HepG2 (cell line): ENCODE measurements at regions not wholly inside any gene's neighbourhood (a gene's known extent, or its start where the extent isn't known, plus 50 kb on each side); places are given as distances from the start of the nearest gene placed in this dataset.

Source experiments
- ATAC-seq: fragments of 200-7000 bp; cut with Tn5 transposase; 3 replicates; pipeline ENCODE4 v1.9.1; 2020; ENCODE audit warnings: mild to moderate bottlenecking, moderate library complexity
- BruUV-seq: library from RNA; stranded (reverse); fragments of 400-500 nt; replicated peaks from 2 replicates; lab custom pipeline; 2021; lab: Mats Ljungman, UMichigan
- CTCF ChIA-PET: fragments of 300-600 bp; formaldehyde crosslinking; extraction: SDS; loops from one replicate; lab custom pipeline; 2021; ENCODE audit warnings: low total read pairs, inconsistent platforms, low intra/inter-chr PET ratio; lab: Yijun Ruan, JAX
- POLR2A ChIA-PET: fragments of 350-600 bp; sonication (Branson Sonifier 250); formaldehyde crosslinking; loops from one replicate; lab custom pipeline; 2020; ENCODE audit warnings: antibody characterized with exemption, inconsistent platforms; lab: Yijun Ruan, JAX
- DNase-seq: peaks from one replicate; pipeline ENCODE4 v3.0.0-alpha.2; 2015; ENCODE audit warnings: low spot score
- FAIRE-seq: peaks from 3 replicates; lab custom pipeline; 2011; peaks lifted over from hg19 to GRCh38; lab: Jason Lieb, UNC
- H2AFZ ChIP-seq: one replicate; pipeline ENCODE4 v1.6.1; 2011; ENCODE audit warnings: low read length, inconsistent platforms
- H3K27ac ChIP-seq: fragments of 300-600 bp; 3 replicates; pipeline ENCODE4 v1.8.0; 2011; ENCODE audit warnings: mixed run types, mild to moderate bottlenecking, mixed read lengths, low read length, inconsistent platforms; ENCODE audit not compliant: insufficient read depth; ENCODE audit errors: extremely low read length
- H3K27me3 ChIP-seq, 2 experiments: fragments of 200-600 bp in 1 of 2; 2 replicates in 1 of 2; 3 replicates in 1 of 2; pipeline versions ENCODE4 v1.6.0 to v1.8.0; 2011; ENCODE audit warnings: low read length in 2 of 2, mild to moderate bottlenecking in 2 of 2, moderate library complexity in 2 of 2, inconsistent platforms in 1 of 2; ENCODE audit not compliant: insufficient read depth in 2 of 2, control insufficient read depth in 1 of 2
- H3K36me3 ChIP-seq, 2 experiments: fragments of 200-600 bp in 1 of 2; replicated peaks in 1 of 2; 2 replicates in 1 of 2; 3 replicates in 1 of 2; pipeline versions ENCODE4 v1.5.1 to v1.8.0; 2011; ENCODE audit warnings: low read length in 2 of 2, inconsistent platforms in 1 of 2; ENCODE audit not compliant: insufficient read depth in 2 of 2, control insufficient read depth in 1 of 2
- H3K4me1 ChIP-seq: 2 replicates; pipeline ENCODE4 v1.5.1; 2012; ENCODE audit warnings: low read length, inconsistent platforms; ENCODE audit not compliant: insufficient read depth
- H3K4me2 ChIP-seq: 2 replicates; pipeline ENCODE4 v1.6.0; 2011; ENCODE audit warnings: low read depth, low read length, inconsistent platforms
- H3K4me3 ChIP-seq, 3 experiments: fragments of 200-600 bp in 1 of 3; sonication (generic), shearing (Covaris generic) in 1 of 3; replicated peaks in 1 of 3; 2 replicates each; pipeline ENCODE4 v1.5.1; 2011 to 2016; ENCODE audit warnings: low read length in 3 of 3, inconsistent platforms in 2 of 3, low read depth in 2 of 3, mild to moderate bottlenecking in 2 of 3, control low read depth in 1 of 3, mixed read lengths in 1 of 3; ENCODE audit not compliant: insufficient read depth in 1 of 3
- H3K79me2 ChIP-seq: one replicate; pipeline ENCODE4 v1.6.1; 2011; ENCODE audit warnings: low read length, inconsistent platforms; ENCODE audit not compliant: insufficient read depth
- H3K9ac ChIP-seq: 2 replicates; pipeline ENCODE4 v1.6.0; 2011; ENCODE audit warnings: mild to moderate bottlenecking, low read depth, low read length, inconsistent platforms; ENCODE audit not compliant: insufficient read depth
- H3K9me3 ChIP-seq: 2 replicates; pipeline ENCODE4 v1.5.1; 2012; ENCODE audit warnings: mild to moderate bottlenecking, low read length
- H4K20me1 ChIP-seq: 2 replicates; pipeline ENCODE4 v1.6.0; 2011; ENCODE audit warnings: inconsistent platforms, mild to moderate bottlenecking, low read length, moderate library complexity; ENCODE audit not compliant: insufficient read depth
- ARID4A ChIP-seq: sonication (generic); formaldehyde crosslinking; IDR thresholded peaks from 2 replicates; pipeline ENCODE4 v1.5.0; 2020; ENCODE audit warnings: mild to moderate bottlenecking, missing genetic modification reagents, borderline replicate concordance
- MAFF ChIP-seq: IDR thresholded peaks from 2 replicates; pipeline ENCODE4 v1.6.1; 2011; ENCODE audit warnings: low read depth, low read length, improper control_type of control experiment
- MAFK ChIP-seq, 2 experiments: IDR thresholded peaks in 1 of 2; conservative IDR thresholded peaks in 1 of 2; 2 replicates each; pipeline ENCODE4 v1.6.1; 2011; ENCODE audit warnings: improper control_type of control experiment in 2 of 2, low read length in 2 of 2
- MAZ ChIP-seq, 2 experiments: sonication (generic) in 1 of 2; formaldehyde crosslinking in 1 of 2; IDR thresholded peaks; 2 replicates each; pipeline versions ENCODE4 v1.5.0 to v1.6.1; 2012 to 2020; ENCODE audit warnings: low read depth in 2 of 2, mild to moderate bottlenecking in 2 of 2, borderline replicate concordance in 1 of 2, improper control_type of control experiment in 1 of 2, low read length in 1 of 2, missing genetic modification reagents in 1 of 2, moderate library complexity in 1 of 2
- MBD4 ChIP-seq: IDR thresholded peaks from 2 replicates; pipeline ENCODE4 v1.6.1; 2012; ENCODE audit warnings: low read length, inconsistent platforms, borderline replicate concordance
- NFIC ChIP-seq: IDR thresholded peaks from 2 replicates; pipeline ENCODE4 v1.6.1; 2012; ENCODE audit warnings: mild to moderate bottlenecking, low read length, inconsistent platforms
- RAD21 ChIP-seq: fragments of 450-650 bp; formaldehyde crosslinking; IDR thresholded peaks from 2 replicates; pipeline ENCODE4 v1.5.0; 2020; ENCODE audit warnings: mild to moderate bottlenecking
- TCF7L2 ChIP-seq: IDR thresholded peaks from 2 replicates; pipeline ENCODE4 v1.6.1; 2011; ENCODE audit warnings: mild to moderate bottlenecking, low read depth, low read length, moderate library complexity
- ZNF383 ChIP-seq: sonication (generic); formaldehyde crosslinking; IDR thresholded peaks from 2 replicates; pipeline ENCODE4 v1.4.0; 2020; ENCODE audit warnings: missing genetic modification reagents, mild to moderate bottlenecking, borderline replicate concordance
- ZNF572 ChIP-seq: sonication (generic); formaldehyde crosslinking; IDR thresholded peaks from 2 replicates; pipeline ENCODE4 v1.5.1; 2020; ENCODE audit warnings: mild to moderate bottlenecking, missing genetic modification reagents
- ZNF75D ChIP-seq: sonication (generic); formaldehyde crosslinking; IDR thresholded peaks from 2 replicates; pipeline ENCODE4 v1.8.1; 2023; ENCODE audit warnings: missing genetic modification reagents, mild to moderate bottlenecking, borderline replicate concordance
- ZNF768 ChIP-seq: sonication (generic); formaldehyde crosslinking; IDR thresholded peaks from 2 replicates; pipeline ENCODE4 v1.4.0; 2020; ENCODE audit warnings: missing genetic modification reagents
- WGBS: methylation state at CpG from one replicate; pipeline ENCODE4 v1.1.6; 2017; ENCODE audit warnings: low lambda C conversion rate; 5-methylcytosine and 5-hydroxymethylcytosine counted together
- in situ Hi-C: cut with HindIII; loops from 2 replicates; pipeline ENCODE4 v1.10.0; 2017; ENCODE audit warnings: low pct_unique_long_range_greater_than_20kb; ENCODE audit not compliant: extremely low pct_ligation_motif_present
- intact Hi-C: fragments of 100-400 bp; cut with micrococcal nuclease; formaldehyde crosslinking; loops from one replicate; pipeline ENCODE4 v1.10.0; 2022; ENCODE audit not compliant: unreplicated experiment
- TF ChIP-seq, protein P1 (sequence below): sonication (generic); formaldehyde crosslinking; IDR thresholded peaks from 2 replicates; pipeline ENCODE4 v1.5.1; 2020; ENCODE audit warnings: missing genetic modification reagents, mild to moderate bottlenecking, borderline replicate concordance

- no peak for TF ChIP-seq ARID4A (CRISPR knock-in tag)
- TF ChIP-seq MAFK (conservative IDR thresholded peaks at IDR 0.05 in 1 of 2, IDR thresholded peaks at IDR 0.05 in 1 of 2; ENCODE audit: low read length in 2 of 2), result peak; percentile 55 to 71
- peak; percentile 43; the same call in 1 of the 2 replicates for TF ChIP-seq MAFF
- no peak for TF ChIP-seq RAD21 (CRISPR knock-in tag)
- no peak for TF ChIP-seq ZNF75D (CRISPR knock-in tag)
- TF ChIP-seq ZNF768 (CRISPR knock-in tag), result no peak
- no peak for TF ChIP-seq TCF7L2
- no peak for TF ChIP-seq MBD4
- TF ChIP-seq NFIC, result no peak
Observed at GRCh38 chr14:89731396-89731933, 223.1 kb downstream of the EFCAB11 start (continued).

DNA sequence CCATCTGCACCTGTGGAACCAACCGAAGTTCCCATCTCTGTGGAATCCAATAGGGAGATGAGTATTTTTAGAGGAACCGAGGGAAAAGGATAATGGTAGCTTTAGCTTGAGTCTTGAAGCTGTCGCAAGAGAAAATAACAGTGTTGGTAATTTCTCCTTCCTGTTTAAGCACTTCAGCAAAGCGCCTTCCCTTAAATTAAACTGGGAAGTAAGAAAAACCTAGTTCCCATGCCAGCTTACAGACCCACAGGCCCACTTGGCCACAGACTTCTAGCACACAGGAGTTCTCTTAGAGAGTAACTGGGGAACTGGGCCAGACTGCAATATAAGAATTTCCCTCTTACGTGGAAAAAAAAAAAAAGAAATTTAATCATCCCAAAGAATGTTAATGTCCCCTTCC, 223.8 kb downstream of the EFCAB11 start:
- Histone ChIP-seq H2AFZ (no peak overlapping the region), H3K36me3 (no peaks in the 10 kb centered on the region), H3K79me2 (no peaks in the 10 kb centered on the region), H3K4me1 (no peaks in the 10 kb centered on the region), H3K27me3 (0 out of 5 replicates have a peak, but pooled peaks cover 0 to 6% of the 10 kb centered on the region in 2 experiments), H3K9ac (no peak overlapping the region), H3K4me2 (no peak overlapping the region), H4K20me1 (no peaks in the 10 kb centered on the region), H3K4me3 (no peak overlapping the region), H3K27ac (no peak overlapping the region), H3K9me3 (no peaks in the 10 kb centered on the region)
- ChIA-PET POLR2A (no interaction called here), CTCF (no interaction called here)
- in situ Hi-C loops, result no loop called here
- whole genome bisulfite sequencing, result 58% methylated on average over 5 of the region's 5 CpGs
- BruUV-seq, result no TSS peak
- intact Hi-C loops, result no loop called here
- DNase-seq (no peak), ATAC-seq (no peak), FAIRE-seq (no peak)
- TF ChIP-seq ZNF572 (CRISPR knock-in tag) (no peak), ZNF383 (CRISPR knock-in tag) (no peak), MAZ (IDR thresholded peaks at IDR 0.05; ENCODE audit: borderline replicate concordance, low read depth, low read length) (no peak), MAZ (CRISPR knock-in tag; IDR thresholded peaks at IDR 0.05; ENCODE audit: low read depth) (no peak)
- TF ChIP-seq, protein P1, sequence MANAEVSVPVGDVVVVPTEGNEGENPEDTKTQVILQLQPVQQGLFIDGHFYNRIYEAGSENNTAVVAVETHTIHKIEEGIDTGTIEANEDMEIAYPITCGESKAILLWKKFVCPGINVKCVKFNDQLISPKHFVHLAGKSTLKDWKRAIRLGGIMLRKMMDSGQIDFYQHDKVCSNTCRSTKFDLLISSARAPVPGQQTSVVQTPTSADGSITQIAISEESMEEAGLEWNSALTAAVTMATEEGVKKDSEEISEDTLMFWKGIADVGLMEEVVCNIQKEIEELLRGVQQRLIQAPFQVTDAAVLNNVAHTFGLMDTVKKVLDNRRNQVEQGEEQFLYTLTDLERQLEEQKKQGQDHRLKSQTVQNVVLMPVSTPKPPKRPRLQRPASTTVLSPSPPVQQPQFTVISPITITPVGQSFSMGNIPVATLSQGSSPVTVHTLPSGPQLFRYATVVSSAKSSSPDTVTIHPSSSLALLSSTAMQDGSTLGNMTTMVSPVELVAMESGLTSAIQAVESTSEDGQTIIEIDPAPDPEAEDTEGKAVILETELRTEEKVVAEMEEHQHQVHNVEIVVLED (CRISPR knock-in tag), result no peak
